Hepatocyte (in vitro differentiated cells): ENCODE measurements at regions not wholly inside any gene's neighbourhood (a gene's known extent, or its start where the extent isn't known, plus 50 kb on each side); places are given as distances from the start of the nearest gene placed in this dataset.

ENCODE experiments used
- CTCF ChIP-seq: fragments of 200-600 bp; sonication (generic); IDR thresholded peaks from 2 replicates; pipeline ENCODE4 v1.5.1; 2016; ENCODE audit warnings: antibody characterized with exemption, mild to moderate bottlenecking; ENCODE audit not compliant: poor library complexity
- EZH2 ChIP-seq: fragments of 200-600 bp; sonication (generic); IDR thresholded peaks from 2 replicates; pipeline ENCODE4 v1.6.1; 2016; ENCODE audit warnings: antibody characterized with exemption, mild to moderate bottlenecking, borderline replicate concordance

DNA sequence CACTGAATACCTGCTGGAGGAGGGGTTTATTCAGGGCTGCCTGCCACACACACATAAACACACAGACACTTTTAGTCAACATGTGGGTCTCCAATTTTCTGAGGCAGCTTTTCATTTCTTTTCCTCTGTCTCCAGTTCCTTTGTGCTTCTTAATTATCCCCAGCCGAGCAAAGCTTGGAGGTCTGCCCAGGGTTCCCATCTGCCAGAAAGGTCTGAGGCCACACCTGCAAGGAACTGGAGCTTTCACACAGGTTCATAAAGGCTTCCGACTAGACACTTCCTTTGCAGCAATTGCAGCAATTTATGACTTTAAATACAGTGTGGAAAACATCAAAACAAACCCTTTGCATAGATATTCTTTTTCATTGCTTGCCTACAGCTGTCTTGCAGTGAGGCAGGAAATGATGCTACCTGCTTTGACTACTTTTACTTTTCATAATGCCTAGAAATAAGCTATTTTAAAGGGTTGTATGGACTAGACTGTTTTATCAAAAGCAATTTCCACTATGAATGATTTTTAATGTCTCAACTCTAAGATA lies 1318.9 kb downstream of the AACS start:
- TF ChIP-seq CTCF (no peak), EZH2 (no peak)
